Nucleus accumbens (tissue), 56 donors: ENCODE measurements at regions not wholly inside any gene's neighbourhood (a gene's known extent, or its start where the extent isn't known, plus 50 kb on each side); places are given as distances from the start of the nearest gene placed in this dataset.
"Not testable (repeated sequence)": the region's sequence is repeated elsewhere in the genome, so short reads cannot be mapped to it uniquely, and the experiment has no call there.

Experiments used
- DNase-seq, 56 donors: peaks; one replicate each; lab custom pipeline; 2025; lab: John Stamatoyannopoulos, UW

GRCh38 chr16:65570261-65570660 lies 448.4 kb upstream of the CDH11 start:
- no peak for DNase-seq

DNA sequence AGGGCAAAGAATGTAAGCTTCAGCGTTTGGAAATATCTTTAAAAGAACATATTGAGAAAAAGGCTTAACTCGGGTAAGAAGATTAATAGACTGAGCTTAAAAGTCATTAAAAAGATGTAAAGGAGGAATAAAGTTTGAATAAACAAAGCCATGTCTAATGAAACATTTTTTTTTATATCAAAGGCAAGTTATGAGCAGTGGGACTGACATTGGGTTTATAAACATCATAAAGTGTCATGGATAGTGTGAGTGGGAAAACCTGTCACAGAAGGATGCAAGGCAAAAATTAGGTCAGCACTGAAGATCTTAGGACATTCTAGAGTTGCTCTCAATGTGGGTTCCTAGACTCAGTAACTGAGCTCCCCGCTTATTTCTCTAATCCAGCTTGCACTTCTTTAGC lies 438.0 kb upstream of the CDH11 start:
- DNase-seq: no peak

DNA sequence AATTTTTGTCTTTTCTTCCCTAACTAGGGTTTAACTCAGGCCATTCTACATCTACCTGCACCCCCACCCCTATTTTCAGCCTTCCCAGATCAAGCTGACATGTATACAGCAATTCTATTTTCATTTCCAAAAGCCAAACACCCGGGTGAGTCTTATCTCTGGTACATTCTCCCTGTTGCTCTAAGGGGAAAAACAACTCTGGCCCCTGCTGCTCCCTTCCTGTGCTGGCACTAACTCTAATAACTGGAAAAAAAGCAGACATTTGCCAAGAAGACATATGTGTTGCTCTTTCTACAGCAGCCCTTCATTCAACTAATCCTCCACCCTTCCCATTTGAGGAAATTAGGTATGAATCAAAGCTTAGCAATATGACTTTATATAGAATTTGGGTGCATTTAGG lies 427.8 kb upstream of the CDH11 start:
- DNase-seq: not testable (repeated sequence)

- no peak for DNase-seq
Observed at GRCh38 chr16:65548470-65548869, 426.6 kb upstream of the CDH11 start.

DNA sequence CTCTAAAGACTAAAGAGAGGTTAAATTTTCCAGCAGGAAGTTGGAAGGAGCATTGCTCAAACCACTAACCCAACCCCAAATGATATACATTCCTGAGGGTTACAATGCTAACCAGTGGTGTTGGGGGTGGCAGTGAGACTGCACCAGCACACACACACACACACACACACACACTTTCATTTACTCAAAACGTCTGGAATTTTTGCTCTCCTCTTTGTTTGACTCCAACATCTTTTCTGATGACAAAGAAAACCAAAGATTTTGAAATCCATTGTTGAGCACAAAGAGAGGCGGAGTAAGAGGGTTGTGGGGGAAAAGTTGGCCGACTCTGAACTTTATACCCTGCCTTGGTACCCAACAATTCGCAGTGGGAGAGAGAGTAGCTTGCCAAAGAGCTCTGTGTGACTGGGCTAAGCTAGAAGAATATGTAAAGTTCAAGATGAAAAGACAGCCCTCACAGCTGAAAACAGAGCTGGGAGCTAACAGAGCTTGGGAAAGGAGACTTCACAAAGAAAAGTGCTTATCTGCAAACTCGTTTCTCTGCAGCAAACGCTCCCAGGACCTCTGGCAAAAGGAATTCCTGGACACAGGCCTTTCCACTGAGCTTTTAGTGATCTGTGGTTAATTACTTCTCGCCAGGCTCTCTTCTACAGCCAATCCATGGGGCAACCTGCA lies 426.0 kb upstream of the CDH11 start:
- DNase-seq: peak in 2 of 56 donors; percentile 3 to 4

- DNase-seq: no peak
Observed at GRCh38 chr16:65546353-65546791, 424.5 kb upstream of the CDH11 start.

DNA sequence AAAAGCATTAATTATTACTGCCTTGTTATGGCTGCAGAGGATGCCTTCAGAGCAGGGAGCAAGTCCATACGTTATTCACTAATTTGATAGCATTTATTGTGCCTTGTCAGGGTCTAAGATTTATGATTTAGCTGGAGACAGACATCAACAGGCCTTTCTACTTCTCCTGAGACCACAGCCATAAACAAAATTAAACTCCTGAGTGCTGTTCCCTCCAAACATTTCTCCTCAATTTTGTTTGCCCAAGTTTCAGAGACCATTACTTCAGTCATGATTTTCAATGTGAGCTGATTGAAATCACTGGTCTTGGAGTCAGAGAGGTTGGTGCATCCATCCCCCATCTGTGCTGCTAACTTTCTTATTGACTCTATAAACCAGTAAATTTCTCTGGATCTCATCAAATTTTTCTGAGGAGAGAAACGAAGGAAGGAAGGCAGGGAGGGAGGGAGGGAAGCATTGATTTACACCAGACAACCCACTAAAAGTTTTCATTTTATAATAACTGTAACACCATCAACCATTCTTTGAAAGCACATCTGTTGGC lies 423.6 kb upstream of the CDH11 start:
- DNase-seq: no peak

DNA sequence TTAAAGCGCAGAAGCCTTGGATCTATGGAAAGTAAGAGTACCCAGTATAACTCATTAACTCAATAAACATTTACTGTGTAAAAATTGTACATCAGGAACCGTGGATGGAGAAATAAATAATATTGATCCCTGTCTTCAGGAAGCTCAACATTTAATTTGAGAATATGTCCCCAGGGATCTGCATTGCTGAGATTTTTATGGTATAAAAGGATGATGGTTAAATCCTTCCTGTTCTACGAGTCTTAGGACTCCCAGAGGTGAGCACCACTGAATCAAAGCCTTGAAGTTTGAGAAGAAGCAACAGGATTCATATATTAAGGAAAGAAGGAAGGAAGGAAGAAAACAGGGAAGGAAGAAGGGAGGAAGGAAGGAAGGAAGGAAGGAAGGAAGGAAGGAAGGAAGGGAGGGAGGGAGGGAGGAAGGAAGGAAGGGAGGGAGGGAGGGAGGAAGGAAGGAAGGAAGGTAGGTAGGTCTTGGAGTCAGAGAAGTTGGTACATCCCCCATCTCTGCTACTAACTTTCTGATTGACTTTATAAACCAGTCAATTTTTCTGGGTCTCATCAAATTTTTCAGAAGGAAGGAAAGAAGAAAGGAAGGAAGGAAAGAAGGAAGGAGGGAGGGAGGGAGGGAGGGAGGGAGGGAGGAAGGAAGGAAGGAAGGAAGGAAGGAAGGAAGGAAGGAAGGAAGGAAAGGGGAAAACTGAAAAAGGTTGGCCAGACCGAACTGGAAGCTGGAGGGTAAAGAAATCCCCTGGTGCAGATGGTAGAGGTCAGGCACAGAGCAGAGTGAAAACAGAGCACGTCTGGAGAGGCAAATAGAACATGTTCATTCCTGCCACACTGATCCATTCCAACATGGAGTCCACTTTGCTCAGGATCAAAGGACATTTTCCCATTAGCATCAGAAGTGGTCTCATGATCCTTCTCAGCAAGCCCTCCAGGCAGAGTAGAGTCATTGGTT lies 422.2 kb upstream of the CDH11 start:
- DNase-seq: no peak

- DNase-seq: no peak
Observed at GRCh38 chr16:65541646-65542045, 419.8 kb upstream of the CDH11 start.

- DNase-seq: no peak
Observed at GRCh38 chr16:65540901-65541300, 419.0 kb upstream of the CDH11 start.

DNA sequence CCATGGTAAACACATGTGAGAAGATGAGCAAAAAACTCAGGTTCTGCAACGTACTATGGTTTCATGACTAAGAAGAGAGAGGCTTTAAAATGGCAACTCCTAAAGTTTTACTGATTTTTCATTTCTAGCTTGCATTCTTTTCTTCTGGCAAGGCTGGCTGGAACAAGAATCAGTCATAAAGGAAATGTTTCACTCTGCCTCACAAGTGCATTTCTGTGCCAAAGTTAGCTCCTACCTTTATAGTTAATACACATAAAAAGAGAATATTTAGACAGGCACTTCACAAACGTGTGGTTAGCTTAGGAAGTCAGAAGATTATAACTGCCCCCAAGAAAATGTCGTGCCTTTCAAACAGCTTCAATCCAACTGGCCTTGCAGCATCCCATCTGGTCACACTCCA lies 417.1 kb upstream of the CDH11 start:
- no peak for DNase-seq

GRCh38 chr16:65537336-65537735 lies 415.5 kb upstream of the CDH11 start:
- DNase-seq: no peak

DNA sequence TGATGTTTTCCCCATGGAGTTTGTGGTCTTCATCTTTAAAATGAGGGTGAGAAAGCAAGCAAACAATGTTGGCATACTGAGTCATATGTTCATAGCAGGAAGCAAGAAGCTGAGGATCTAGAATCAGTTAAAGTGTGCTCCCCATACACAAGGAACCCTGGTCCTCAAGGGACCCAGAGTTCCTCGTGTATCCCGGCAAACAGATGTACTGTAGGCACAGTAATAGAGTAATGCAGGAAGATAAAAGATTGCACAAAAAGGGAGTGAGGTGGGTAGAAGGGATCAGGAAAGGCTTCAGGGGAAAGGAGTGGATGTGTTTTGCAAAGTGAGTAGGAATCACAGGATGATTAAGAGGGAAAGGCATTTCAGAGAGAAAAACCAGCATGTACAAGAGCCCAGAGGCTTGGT lies 412.3 kb upstream of the CDH11 start:
- DNase-seq: no peak

- DNase-seq: no peak
Observed at GRCh38 chr16:65532846-65533245, 411.0 kb upstream of the CDH11 start.

DNA sequence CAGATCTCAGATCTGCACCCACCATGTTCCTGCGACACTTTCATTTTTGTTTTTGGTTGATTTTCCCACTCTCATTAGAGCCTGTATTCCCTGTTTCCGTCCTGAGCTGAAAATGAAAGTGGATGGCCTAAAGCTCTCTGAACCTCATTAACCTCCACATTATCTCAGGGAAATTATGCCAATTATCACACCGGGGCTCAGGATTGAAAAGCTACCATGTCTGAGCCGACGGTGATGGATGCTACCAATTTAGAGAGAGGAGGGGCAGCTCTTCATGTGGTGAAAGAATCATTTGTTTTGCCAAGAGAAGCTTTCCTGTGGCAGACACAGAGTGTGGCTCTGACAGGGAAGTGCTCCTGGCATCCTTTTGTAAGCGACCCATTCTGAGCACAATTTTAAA lies 410.4 kb upstream of the CDH11 start:
- DNase-seq: peak in 1 of 56 donors; percentile 4

- DNase-seq: no peak
Observed at GRCh38 chr16:65531475-65531874, 409.6 kb upstream of the CDH11 start.

GRCh38 chr16:65525707-65526106 lies 403.8 kb upstream of the CDH11 start:
- no peak for DNase-seq

- DNase-seq: no peak
Observed at GRCh38 chr16:65524997-65525396, 403.1 kb upstream of the CDH11 start.

DNA sequence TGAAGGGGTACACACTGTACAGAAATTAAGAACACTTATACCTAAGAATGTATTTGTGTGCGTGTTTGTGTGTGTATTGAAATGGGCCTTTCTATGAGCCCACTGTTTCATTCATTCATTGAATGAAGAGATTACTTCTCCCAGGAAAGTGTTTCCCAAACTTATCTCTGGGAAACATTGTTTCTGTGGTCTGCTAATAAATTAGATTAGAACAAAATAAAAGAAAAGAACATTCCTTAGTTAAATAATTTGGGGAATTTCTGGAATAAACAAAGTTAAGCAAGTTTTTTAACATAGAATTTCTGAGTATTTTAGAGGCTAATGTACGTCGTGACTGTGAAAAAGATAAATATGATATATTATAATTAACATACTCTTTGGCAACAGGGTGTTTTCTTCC lies 402.4 kb upstream of the CDH11 start:
- DNase-seq: no peak

DNA sequence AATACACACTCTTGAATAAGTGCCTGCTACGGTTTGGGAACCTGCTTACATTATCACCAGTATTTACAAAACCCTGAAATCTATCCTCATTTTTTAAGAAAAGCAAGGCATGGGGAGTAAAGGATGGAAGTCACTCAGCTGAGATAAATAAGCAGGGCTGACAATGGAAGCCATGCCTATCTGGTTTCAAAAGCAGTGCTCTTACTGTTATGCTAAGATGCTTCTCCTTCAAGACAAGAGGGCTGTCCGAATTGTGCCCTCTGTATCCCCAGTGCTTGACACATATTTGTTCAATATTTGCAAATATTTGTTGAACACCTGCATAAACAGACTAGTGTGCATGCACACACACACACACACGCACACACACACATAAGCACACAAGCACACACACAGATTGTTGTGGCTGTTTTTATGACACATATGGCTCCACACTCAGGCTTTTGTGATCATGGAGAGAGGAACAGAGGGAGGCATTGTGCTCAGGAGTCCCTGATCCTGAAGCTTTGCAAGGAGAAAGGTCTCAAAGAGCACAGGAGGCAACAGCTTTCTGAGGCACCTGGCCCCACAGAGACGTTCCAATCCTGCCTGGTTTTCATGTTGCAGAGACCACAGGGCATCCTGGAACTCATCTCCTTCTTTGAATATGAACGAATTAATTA lies 401.6 kb upstream of the CDH11 start:
- no peak for DNase-seq

GRCh38 chr16:65522412-65522811 lies 400.5 kb upstream of the CDH11 start:
- no peak for DNase-seq
